OCI-LY1 (cell line): ENCODE measurements at regions not wholly inside any gene's neighbourhood (a gene's known extent, or its start where the extent isn't known, plus 50 kb on each side); places are given as distances from the start of the nearest gene placed in this dataset.

Experiments used
- CTCF ChIP-seq: fragments of 200-600 bp; sonication (generic), shearing (Covaris generic); IDR thresholded peaks from 2 replicates; pipeline ENCODE4 v1.5.1; 2017; ENCODE audit warnings: mild to moderate bottlenecking, antibody characterized with exemption, low read length, moderate library complexity, mixed read lengths
- EZH2 ChIP-seq: fragments of 200-600 bp; sonication (generic), shearing (Covaris generic); IDR thresholded peaks from 2 replicates; pipeline ENCODE4 v1.8.0; 2017; ENCODE audit warnings: borderline replicate concordance, mixed run types, mild to moderate bottlenecking, antibody characterized with exemption, low read length, moderate library complexity, mixed read lengths

GRCh38 chr4:141356321-141356962 is 135.7 kb downstream of the ZNF330 start:
- TF ChIP-seq CTCF (no peak), EZH2 (no peak)
